A673 (cell line): ENCODE measurements at regions not wholly inside any gene's neighbourhood (a gene's known extent, or its start where the extent isn't known, plus 50 kb on each side); places are given as distances from the start of the nearest gene placed in this dataset.

ENCODE experiments used
- EZH2 ChIP-seq: fragments of 200-600 bp; sonication (generic); IDR thresholded peaks from 2 replicates; pipeline ENCODE4 v1.6.1; 2017; ENCODE audit warnings: borderline replicate concordance, low read depth, mild to moderate bottlenecking, mixed read lengths, antibody characterized with exemption, low read length; ENCODE audit not compliant: poor library complexity, severe bottlenecking
- TF ChIP-seq, protein P1 (sequence below): fragments of 300-800, 200-600 bp; sonication (generic); conservative IDR thresholded peaks from 2 replicates; pipeline ENCODE4 v1.5.1; 2017; ENCODE audit warnings: low read depth, mild to moderate bottlenecking, antibody characterized with exemption, low read length, moderate library complexity, mixed read lengths

DNA sequence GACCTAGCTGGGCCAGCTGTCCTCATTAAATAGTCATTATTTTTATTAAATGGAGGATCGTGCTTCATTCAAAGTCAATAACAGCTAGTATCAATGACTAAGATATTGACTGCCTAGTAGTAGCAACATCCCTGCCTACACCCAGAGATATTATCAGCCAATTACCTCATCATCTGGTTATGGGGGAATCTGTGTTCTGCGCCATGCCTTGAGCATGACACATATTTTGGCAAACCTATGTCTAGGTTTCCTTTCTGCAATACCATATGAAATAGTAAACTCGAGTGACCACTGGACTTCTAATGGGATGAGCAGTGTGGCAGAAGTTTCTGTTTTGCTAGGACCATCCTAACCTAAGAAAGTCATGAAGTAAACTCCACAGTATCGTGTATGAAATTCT is 50.0 kb upstream of the AADAT start:
- TF ChIP-seq, protein P1, sequence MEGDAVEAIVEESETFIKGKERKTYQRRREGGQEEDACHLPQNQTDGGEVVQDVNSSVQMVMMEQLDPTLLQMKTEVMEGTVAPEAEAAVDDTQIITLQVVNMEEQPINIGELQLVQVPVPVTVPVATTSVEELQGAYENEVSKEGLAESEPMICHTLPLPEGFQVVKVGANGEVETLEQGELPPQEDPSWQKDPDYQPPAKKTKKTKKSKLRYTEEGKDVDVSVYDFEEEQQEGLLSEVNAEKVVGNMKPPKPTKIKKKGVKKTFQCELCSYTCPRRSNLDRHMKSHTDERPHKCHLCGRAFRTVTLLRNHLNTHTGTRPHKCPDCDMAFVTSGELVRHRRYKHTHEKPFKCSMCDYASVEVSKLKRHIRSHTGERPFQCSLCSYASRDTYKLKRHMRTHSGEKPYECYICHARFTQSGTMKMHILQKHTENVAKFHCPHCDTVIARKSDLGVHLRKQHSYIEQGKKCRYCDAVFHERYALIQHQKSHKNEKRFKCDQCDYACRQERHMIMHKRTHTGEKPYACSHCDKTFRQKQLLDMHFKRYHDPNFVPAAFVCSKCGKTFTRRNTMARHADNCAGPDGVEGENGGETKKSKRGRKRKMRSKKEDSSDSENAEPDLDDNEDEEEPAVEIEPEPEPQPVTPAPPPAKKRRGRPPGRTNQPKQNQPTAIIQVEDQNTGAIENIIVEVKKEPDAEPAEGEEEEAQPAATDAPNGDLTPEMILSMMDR: no peak
- TF ChIP-seq EZH2: no peak
